Jurkat, Clone E6-1 (cell line): ENCODE measurements at regions not wholly inside any gene's neighbourhood (a gene's known extent, or its start where the extent isn't known, plus 50 kb on each side); places are given as distances from the start of the nearest gene placed in this dataset.

ENCODE experiments used
- DNase-seq: peaks from one replicate; pipeline ENCODE4 v3.0.0-alpha.2; 2011; ENCODE audit warnings: low read depth, low spot score
- H3K4me3 ChIP-seq: 2 replicates; pipeline ENCODE4 v1.5.1; 2011; ENCODE audit warnings: mild to moderate bottlenecking, low read length, control low read depth, moderate library complexity

DNA sequence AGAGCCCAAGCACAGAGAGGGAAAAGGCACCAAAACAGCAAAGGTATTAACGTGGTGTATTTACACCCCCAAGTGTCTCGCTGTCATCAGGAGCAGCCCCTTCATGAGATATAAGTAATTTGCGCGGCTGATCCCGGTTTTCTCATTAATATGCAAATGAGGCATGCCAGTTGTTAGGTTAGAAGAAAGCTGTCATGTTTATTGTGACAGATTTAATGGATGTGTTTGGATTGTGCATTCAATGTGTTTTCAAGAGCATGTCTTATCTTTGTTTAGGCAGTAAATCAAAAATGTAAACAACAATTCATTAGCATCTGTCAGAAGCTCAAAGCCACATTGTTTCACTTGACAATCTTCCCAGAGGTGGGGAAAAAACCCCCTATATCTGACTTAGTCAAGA is 56.5 kb upstream of the CTBP2 start:
- no peak for DNase-seq

GRCh38 chr10:125216309-125216708 is 55.9 kb upstream of the CTBP2 start:
- no peak for DNase-seq
- H3K4me3 ChIP-seq, result no peak overlapping the region

More for the DNA sequence above, 56.5 kb upstream of the CTBP2 start:
- no peak overlapping the region for H3K4me3 ChIP-seq

DNA sequence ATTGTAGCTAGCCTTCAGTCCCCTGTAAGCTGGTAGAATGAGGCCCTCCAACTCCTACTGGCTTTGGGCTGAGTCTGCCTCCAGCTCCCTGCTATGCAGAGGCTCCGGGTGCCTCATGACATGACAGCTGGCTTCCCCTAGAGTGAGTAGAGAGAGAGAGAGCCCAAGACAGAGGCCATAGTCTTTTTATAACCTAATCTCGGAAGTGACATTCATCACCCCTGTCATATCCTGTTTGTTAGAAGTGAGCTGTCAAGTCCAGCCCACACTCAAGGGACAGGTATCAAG is 53.9 kb upstream of the CTBP2 start:
- H3K4me3 ChIP-seq, result no peak overlapping the region
- DNase-seq, result no peak

- DNase-seq, result no peak
- H3K4me3 ChIP-seq, result no peak overlapping the region
Observed at GRCh38 chr10:125213541-125214282, 53.3 kb upstream of the CTBP2 start.

GRCh38 chr10:125212150-125212809 is 51.9 kb upstream of the CTBP2 start:
- no peak overlapping the region for H3K4me3 ChIP-seq
- no peak for DNase-seq
